Activated CD8-positive, alpha-beta T cell treated with anti-CD3 and anti-CD28 coated beads for 36 hours (primary cell): ENCODE measurements at regions not wholly inside any gene's neighbourhood (a gene's known extent, or its start where the extent isn't known, plus 50 kb on each side); places are given as distances from the start of the nearest gene placed in this dataset.
"Not testable (repeated sequence)": the region's sequence is repeated elsewhere in the genome, so short reads cannot be mapped to it uniquely, and the experiment has no call there.

Source experiments
- ATAC-seq: fragments of 200-7000 bp; cut with Tn5 transposase; one replicate; pipeline ENCODE4 v1.10.0; 2021; ENCODE audit warnings: mild to moderate bottlenecking, moderate library complexity
- CTCF ChIA-PET: fragments of 350-600 bp; sonication (Branson Sonifier 250); formaldehyde crosslinking; loops from one replicate; lab custom pipeline; 2021; ENCODE audit warnings: antibody characterized with exemption; lab: Charles Lee
- POLR2A ChIA-PET: fragments of 350-600 bp; sonication (Branson Sonifier 250); formaldehyde crosslinking; loops from one replicate; lab custom pipeline; 2021; ENCODE audit warnings: antibody characterized with exemption; lab: Charles Lee
- DNase-seq: peaks from one replicate; pipeline ENCODE4 v3.0.0-alpha.2; 2020
- H3K27ac Mint-ChIP-seq: one replicate; pipeline ENCODE4 v1.8.0; 2021; ENCODE audit warnings: mild to moderate bottlenecking, mixed read lengths
- H3K27me3 Mint-ChIP-seq: one replicate; pipeline ENCODE4 v1.8.0; 2021; ENCODE audit warnings: mixed read lengths
- H3K36me3 Mint-ChIP-seq: one replicate; pipeline ENCODE4 v1.8.0; 2021; ENCODE audit warnings: low read depth, mixed read lengths
- H3K4me1 Mint-ChIP-seq: one replicate; pipeline ENCODE4 v1.8.0; 2021; ENCODE audit warnings: low read depth, mixed read lengths
- H3K4me3 Mint-ChIP-seq: one replicate; pipeline ENCODE4 v1.8.0; 2021; ENCODE audit warnings: mild to moderate bottlenecking, moderate library complexity, mixed read lengths
- H3K9me3 Mint-ChIP-seq: one replicate; pipeline ENCODE4 v1.8.0; 2021; ENCODE audit warnings: mixed read lengths
- intact Hi-C: fragments of 100-400 bp; cut with micrococcal nuclease; formaldehyde crosslinking; loops from one replicate; pipeline ENCODE4 v1.10.0; 2022

DNA sequence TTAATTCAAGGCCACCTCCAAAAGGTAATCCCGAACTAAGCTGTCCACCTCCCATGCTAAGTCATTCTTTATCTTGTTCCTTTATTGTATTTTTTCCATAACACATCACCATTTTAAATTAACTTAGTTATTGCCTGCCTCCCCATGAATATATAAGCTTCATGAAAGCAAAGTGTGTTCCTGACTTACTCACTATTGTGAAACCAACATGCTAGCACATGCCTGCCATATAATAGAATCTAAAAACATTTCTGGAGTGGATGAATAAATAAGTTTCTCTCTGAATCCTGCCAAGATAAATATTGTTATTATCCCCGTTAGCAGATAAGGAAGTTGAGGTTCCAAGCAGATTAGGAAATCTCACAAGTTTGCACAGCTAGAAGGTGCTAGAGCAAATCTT is 98.7 kb upstream of the RRN3 start:
- H3K27me3 Mint-ChIP-seq, intact Hi-C loops, H3K4me3 Mint-ChIP-seq, DNase-seq, H3K27ac Mint-ChIP-seq, POLR2A ChIA-PET, ATAC-seq, H3K36me3 Mint-ChIP-seq, H3K9me3 Mint-ChIP-seq, CTCF ChIA-PET, H3K4me1 Mint-ChIP-seq: not testable (repeated sequence)

DNA sequence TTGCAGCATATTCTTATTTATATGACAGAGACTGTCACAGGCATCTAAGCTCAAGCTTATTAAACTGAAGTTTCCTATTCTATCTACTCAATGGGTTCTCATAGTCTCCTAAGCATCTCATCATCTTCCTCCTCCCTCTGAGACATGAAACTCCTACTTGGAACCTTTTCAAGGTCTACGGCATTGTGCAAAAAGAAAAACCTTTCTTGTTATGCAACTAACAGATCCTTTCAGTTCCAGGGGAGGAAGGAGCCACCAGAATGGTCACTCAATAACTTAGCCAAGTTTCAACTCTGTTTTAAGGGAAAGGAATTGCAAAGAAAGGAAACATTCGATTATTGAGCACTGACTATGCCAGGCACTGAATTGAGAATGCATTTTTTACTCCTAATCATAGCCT is 98.1 kb upstream of the RRN3 start:
- ATAC-seq, DNase-seq: not testable (repeated sequence)

GRCh38 chr16:15189478-15189877 is 95.4 kb upstream of the RRN3 start:
- POLR2A ChIA-PET, CTCF ChIA-PET, intact Hi-C loops, H3K4me1 Mint-ChIP-seq, H3K4me3 Mint-ChIP-seq, H3K27ac Mint-ChIP-seq, H3K36me3 Mint-ChIP-seq, H3K27me3 Mint-ChIP-seq, DNase-seq, ATAC-seq, H3K9me3 Mint-ChIP-seq: not testable (repeated sequence)

More for the DNA sequence above, 98.1 kb upstream of the RRN3 start:
- intact Hi-C loops, H3K4me1 Mint-ChIP-seq, H3K9me3 Mint-ChIP-seq, H3K4me3 Mint-ChIP-seq, H3K27me3 Mint-ChIP-seq, POLR2A ChIA-PET, H3K27ac Mint-ChIP-seq, CTCF ChIA-PET, H3K36me3 Mint-ChIP-seq: not testable (repeated sequence)
